Stimulated activated CD4-positive, alpha-beta T cell treated with anti-CD3 and anti-CD28 coated beads, Interleukin-12 subunit alpha, Interleukin-12 subunit beta, amount 100 ng/mL, for 4 hours (primary cell): ENCODE measurements at regions not wholly inside any gene's neighbourhood (a gene's known extent, or its start where the extent isn't known, plus 50 kb on each side); places are given as distances from the start of the nearest gene placed in this dataset.
"Not testable (repeated sequence)": the region's sequence is repeated elsewhere in the genome, so short reads cannot be mapped to it uniquely, and the experiment has no call there.

ENCODE experiments used
- DNase-seq: peaks from one replicate; pipeline ENCODE4 v3.0.0-alpha.2; 2020

DNA sequence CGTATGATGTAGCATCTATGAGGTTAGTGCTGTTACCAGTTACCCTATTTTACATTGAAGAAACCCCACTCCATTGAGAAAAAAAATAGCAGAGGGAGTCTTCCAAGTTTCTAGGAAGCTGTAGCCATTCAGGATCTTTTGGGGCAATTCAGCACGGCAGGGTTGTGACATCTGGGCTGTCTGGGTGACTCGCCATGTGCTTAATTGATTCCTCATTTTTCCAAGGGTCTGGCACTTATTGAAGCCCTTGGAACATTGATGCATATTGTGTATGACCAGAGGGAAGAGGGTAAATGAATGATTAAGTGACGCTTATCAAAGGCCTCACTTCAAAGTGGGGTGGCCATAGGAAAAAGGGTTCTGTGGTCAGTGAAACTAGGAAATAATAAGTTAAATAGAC lies 248.7 kb downstream of the ARHGAP12 start:
- DNase-seq, result no peak

DNA sequence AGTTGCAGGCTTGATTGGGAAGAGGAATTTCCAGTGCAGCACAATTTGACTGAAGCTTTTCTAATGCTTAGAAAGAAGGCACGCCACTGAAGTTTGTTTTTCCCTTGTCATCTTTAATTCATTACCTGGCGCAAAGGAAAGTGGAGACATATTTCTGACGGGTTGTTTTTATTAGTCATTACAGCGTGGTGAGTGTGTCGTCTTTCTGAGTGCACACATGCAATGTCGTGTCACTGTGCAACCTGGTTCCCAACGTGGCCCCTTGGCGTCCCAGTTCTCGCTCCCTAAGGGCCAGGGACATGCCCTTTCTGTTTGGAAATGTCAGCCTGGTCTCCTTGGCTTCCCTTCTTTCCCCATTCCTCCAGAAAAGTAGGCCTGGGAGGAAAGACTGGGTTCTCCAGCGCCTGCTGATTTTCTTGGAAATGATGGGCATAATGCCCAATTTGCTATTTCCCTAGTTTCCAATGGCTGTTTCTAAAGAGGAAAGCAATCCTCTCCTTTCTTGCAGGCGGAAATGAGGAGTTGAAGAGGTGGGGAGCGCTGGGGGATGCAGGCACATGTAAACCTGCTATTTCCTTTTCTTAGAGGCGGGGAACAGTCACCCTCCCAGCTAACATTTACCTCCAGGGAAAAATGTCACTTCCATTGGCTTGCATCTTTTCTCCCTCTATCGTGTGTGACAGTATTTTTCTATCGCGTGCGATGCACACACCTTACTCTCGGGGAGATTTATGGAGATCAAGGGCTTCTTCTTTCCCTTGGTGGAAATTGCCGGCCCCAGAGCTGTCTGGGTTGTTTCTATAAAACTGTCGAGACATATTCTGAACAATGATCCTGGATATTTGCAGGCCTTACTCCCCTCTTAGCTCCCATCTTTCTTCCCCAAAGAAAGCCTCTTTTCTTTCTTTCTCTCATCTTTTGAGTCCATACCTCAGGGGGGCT lies 249.8 kb downstream of the ARHGAP12 start:
- no peak for DNase-seq

GRCh38 chr10:31678139-31678536 lies 250.5 kb downstream of the ARHGAP12 start:
- no peak for DNase-seq

DNA sequence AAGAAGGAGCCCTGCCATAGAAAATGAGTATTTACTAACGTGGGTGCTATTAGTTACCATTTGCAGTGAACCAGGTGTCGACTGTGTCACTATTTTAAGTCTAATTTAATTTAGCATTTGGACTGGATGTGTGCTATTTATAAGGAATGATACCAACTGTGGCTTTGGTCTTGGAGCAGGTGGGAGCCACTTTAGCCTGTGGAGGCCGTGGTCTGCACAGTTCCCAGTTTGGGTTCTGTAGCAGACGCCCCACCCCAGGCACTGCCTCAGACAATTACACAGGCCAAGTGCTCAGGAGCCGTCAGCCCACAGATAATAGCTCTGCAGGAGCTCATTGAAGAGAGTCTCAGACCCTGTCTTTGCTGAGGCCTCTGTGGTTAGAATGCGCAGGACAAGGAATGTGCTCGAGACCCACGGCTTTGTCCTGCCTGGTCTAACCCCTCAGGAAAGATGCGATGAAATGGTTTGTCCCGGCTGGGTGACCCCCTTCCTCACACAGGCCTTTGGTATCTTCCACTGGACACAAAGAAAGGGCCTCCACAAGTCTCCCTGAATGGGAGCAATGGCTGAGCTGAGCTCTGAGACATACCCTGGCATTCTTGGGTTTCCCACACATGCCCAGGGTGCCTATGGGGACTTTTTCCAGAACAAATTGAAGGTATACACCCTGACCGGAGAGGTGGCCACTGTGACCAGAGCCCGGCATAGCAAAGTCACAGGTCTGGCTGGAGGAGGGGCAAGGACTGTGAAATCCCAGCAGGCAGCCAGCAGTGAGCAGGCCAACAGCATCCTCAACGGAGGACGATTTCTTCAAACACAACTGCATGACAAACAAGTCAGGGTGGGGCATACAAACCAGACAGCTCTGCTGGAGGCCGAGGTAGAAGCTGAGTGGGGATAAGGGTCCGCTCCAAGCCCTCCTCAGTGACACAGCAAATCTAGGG lies 251.2 kb downstream of the ARHGAP12 start:
- DNase-seq, result no peak

DNA sequence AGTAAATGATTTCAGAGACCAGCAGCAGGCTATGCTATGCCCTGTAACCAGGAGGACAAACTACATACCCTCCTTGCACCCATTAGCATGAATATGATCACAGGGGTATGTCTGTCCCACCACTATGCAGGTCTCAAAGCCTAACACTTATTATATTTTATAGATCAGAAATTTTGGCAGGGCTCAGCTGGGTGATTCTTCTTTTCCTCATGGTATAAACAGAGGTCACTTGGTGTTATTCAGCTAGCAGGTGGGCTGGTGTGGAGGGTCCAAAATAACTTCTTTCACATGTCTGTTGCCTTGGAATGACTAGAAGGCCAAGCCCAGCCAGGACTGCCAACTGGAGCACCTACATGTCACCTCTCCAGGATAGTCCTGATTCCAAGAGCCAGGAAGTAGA lies 252.9 kb downstream of the ARHGAP12 start:
- no peak for DNase-seq

DNA sequence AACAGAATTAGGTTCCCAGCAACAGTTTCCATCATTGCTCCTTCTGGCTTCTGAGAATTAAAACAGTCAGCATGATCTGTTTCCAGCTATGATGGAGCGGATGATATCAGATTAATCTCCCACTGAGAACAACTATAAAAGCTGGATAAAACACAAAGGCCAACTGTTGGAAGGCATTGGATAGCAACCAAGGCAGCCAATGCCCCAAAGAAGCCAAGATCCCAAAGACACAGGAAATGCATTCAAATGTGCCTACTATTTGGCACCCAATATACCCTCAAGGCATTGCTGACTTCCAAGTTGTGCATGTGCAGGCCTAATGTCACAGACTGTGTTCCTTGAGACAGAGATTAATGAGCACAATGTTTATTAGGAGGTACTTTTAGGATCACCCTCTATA lies 259.3 kb downstream of the ARHGAP12 start:
- no peak for DNase-seq

GRCh38 chr10:31668326-31668725 lies 260.3 kb downstream of the ARHGAP12 start:
- DNase-seq, result no peak

- DNase-seq, result not testable (repeated sequence)
Observed at GRCh38 chr10:31665764-31666279, 262.8 kb downstream of the ARHGAP12 start.

DNA sequence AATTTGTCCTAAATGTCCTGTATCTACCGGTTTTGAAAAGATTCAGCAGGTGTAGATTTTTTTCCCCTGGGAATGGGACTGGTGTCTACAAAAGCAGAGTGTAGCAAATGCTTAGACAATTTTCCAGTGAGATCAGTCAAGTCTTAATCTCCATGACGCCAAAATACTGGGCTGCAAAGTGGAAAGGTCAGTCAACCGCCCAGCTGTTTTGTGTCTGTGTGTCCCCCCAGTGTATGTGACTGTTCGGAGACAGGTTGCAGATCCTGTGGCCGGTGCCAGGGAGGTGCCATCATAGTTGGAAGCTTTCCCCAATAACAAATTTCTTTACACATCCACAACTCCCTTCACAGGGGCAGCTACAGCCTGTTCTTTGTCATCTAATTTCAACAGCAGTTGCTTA lies 263.8 kb downstream of the ARHGAP12 start:
- no peak for DNase-seq

GRCh38 chr10:31664071-31664470 lies 264.6 kb downstream of the ARHGAP12 start:
- DNase-seq, result not testable (repeated sequence)

DNA sequence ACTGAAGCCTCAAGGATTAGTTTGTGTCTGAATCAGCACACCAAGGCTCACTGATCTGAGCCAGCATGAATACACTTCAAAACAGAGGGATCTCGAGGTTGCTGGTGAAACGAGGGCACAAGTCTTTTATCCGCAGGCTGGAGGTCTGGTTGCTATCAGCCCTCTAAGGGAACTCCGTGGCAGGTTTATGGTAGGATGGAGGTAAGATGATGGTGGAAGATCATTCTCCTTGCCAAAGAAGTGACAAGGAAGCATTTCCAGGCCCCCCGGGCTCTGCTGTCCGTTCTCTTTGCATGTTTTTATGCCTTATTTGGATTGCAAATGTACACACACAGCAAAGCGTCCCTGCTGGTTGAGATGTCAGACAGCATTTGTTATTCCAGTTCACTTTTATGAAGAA lies 268.3 kb downstream of the ARHGAP12 start:
- DNase-seq, result no peak

- DNase-seq, result no peak
Observed at GRCh38 chr10:31659665-31660064, 269.0 kb downstream of the ARHGAP12 start.

GRCh38 chr10:31657434-31657872 lies 271.2 kb downstream of the ARHGAP12 start:
- no peak for DNase-seq

GRCh38 chr10:31656851-31657433 lies 271.7 kb downstream of the ARHGAP12 start:
- no peak for DNase-seq

- DNase-seq, result no peak
Observed at GRCh38 chr10:31652038-31652437, 276.6 kb downstream of the ARHGAP12 start.

GRCh38 chr10:31650010-31650409 lies 278.6 kb downstream of the ARHGAP12 start:
- no peak for DNase-seq

GRCh38 chr10:31648966-31649365 lies 279.7 kb downstream of the ARHGAP12 start:
- DNase-seq, result no peak

- DNase-seq, result no peak
Observed at GRCh38 chr10:31647861-31648260, 280.8 kb downstream of the ARHGAP12 start.

GRCh38 chr10:31646519-31646918 lies 282.1 kb downstream of the ARHGAP12 start:
- no peak for DNase-seq

DNA sequence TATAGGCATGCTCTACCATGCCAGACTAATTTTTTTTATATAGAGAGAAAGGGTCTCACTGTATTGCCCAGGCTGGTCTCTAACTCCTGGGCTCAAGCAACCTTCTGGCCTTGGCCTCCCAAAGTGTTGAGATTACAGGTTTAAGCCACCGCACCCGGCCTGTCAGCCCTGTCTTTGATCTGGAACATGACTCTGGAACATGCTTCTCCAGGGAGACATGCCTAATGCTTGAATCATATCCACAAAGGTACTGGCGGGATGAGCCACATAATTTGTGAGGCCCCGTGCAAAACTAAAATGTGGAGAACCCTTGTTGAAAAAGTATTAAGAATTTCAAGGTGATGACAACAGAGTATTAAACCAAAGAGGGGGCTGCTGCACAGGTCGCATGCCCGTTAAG lies 282.8 kb downstream of the ARHGAP12 start:
- no peak for DNase-seq

- no peak for DNase-seq
Observed at GRCh38 chr10:31644931-31645633, 283.5 kb downstream of the ARHGAP12 start.

GRCh38 chr10:31642281-31642680 lies 286.4 kb downstream of the ARHGAP12 start:
- DNase-seq, result no peak
